Dermis blood vessel endothelial cell (primary cell): ENCODE measurements at regions not wholly inside any gene's neighbourhood (a gene's known extent, or its start where the extent isn't known, plus 50 kb on each side); places are given as distances from the start of the nearest gene placed in this dataset.
"Not testable (repeated sequence)": the region's sequence is repeated elsewhere in the genome, so short reads cannot be mapped to it uniquely, and the experiment has no call there.

Source experiments
- DNase-seq: peaks from one replicate; pipeline ENCODE4 v3.0.0; 2010

DNA sequence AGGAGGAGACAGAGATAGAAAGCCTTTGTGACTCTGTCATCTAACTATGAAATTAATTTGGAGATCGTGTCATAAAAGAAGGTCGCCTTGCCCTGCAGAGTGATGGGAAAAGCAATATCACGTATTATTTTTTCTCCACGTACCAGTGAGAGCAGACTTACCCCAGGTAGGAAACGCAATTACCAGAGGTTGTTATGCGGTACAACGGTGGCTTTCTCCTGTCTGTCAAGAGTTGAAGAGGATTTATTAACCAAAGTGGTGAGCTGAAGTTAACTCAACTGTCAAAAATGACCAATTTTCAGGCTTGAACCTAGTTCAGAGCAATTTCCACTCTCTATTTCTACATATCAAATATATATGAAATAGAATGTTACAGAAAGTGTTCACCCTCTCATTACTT is 282.6 kb upstream of the PFKP start:
- no peak for DNase-seq

- no peak for DNase-seq
Observed at GRCh38 chr10:2782950-2783349, 284.4 kb upstream of the PFKP start.

DNA sequence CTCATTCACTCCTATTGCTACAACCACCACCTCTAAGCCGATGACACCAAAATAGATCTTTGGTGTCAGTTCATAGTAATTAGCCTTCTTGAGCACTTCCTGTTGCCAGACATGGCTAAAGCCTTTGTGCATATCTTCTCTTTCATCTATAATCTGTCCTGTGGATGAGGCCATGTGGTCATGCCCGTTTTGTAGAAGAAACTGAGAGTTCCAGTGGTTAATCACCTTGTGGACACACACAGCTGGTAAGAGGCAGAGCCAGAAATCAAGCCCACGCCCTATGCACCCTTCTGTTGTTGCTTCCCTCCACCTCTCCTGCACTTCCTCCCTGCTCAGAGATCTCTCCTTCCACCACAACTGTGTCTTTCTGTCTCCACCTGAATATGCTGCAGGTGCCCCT is 285.1 kb upstream of the PFKP start:
- DNase-seq = no peak

- DNase-seq = no peak
Observed at GRCh38 chr10:2777666-2778355, 289.5 kb upstream of the PFKP start.

DNA sequence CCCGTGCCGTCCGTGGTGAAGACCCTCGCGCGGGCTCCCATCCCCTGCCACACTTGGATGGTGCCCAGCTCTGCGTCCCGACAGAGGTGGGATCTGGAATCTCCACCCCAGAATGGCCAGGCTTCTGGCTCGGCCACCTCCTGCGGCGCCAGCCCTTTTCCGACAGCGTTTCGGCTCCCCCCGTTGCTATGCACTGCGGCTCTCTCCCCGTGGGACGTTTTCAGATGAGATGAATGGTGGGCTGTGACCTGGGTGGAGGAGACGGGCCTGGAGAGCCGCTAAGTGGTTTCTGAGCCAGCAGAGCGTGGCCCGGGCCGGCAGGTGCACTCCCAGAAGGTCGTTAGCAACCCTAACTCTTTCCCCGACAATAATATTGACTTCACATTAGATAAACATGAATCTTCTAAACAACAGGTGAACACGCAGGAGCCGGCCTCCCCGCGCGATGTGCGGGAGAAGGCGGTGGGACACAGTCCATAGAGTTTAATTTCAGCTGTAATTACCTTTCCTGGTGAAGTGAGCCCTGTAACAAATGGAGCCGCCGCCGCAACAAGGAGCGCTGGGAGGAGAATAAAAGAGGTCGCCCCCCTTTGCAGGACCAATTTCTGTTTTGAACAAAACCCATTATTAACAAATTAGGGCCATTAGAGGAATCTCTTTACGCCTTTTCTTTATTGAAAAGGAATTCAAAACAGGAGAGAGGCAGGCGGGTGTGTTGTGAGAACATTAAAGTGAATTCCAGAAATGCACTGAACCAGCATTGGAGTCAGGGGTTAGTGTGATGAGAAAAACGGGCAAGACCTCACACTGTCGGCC is 294.3 kb upstream of the PFKP start:
- DNase-seq = no peak

DNA sequence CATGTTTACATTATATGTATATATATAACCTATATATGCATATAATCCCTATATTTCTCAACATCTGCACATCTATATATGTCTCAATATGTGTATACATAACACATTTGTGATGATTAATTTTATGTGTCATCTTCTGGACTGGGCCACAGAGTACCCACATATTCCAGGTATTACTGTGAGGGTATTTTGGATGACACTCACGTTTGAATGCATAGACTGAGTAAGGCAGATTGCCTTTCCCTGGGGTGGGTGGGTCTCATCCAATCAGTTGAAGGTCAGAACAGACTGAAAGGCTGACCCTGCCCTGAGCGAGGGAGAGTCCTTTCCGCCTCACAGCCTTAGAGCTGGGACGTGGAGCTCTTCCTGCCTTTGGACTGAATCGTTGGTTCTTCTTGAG is 295.2 kb upstream of the PFKP start:
- no peak for DNase-seq

DNA sequence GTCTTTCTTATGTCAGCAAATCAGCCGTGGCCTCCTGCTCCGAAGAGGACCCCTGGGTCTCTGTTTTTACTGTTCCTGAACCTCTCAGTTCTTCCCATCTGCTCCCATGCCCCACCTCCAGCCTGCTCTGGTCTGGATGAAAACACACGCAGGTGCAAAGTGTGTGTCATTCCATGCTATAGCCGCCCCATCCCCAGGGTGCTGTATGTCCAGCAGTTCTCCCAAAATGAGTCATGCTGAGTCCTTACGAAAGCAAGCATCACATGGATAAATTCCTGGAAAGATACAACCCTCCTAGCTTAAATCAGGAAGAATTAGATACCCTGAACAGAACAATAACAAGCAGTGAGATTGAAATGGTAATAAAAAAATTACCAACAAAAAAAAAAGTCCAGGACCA is 300.1 kb upstream of the PFKP start:
- not testable (repeated sequence) for DNase-seq

GRCh38 chr10:2761971-2762370 is 305.4 kb upstream of the PFKP start:
- DNase-seq = no peak

- no peak for DNase-seq
Observed at GRCh38 chr10:2761311-2761710, 306.0 kb upstream of the PFKP start.

DNA sequence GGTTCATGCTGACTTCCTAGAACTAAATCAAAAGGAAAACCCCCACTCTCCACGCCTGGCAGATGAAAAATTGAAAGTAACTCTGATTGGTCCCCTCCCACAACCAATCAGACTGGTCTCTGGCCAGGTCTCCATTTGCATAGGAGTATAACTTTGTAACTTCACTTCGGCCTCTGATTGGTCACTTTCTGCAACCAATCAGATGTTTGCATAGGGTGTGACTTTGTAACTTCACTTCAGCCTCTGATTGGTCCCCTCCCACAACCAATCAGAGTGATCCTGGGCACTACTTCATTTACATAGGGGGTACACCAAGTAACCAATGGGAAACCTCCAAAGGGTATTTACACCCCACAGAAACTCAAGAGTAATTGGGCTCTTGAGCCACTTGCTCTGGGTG is 306.6 kb upstream of the PFKP start:
- DNase-seq = no peak

DNA sequence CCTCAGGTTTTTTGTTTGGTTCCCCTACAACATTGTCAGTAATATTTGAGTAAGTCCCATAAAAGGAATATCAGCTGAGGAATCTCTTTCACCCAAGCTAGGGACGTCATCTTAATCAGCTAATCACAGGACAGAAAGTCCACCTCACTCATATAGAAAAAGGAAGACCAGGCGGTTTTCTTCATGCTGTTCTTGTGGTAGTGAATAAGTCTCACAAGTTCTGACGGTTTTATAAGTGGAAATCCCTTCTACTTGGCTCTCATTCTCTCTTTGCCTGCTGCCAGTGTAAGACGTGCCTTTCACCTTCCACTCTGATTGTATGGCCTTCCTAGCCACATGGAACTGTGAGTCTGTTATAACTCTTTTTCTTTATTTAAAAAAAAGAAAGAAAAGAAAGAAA is 308.1 kb upstream of the PFKP start:
- no peak for DNase-seq

DNA sequence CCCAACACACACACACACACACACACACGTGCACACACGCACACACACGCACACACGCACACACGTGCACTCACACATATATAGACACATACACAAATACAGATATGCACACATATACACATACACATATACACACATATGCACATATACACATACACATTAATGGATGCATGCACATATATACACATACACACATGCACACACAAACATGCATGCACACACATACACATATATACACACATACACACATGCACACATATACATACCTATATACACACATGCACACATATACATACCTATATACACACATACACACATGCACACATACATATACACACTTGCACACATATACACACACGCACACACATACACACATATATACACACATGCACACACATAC is 312.4 kb upstream of the PFKP start:
- DNase-seq = no peak

DNA sequence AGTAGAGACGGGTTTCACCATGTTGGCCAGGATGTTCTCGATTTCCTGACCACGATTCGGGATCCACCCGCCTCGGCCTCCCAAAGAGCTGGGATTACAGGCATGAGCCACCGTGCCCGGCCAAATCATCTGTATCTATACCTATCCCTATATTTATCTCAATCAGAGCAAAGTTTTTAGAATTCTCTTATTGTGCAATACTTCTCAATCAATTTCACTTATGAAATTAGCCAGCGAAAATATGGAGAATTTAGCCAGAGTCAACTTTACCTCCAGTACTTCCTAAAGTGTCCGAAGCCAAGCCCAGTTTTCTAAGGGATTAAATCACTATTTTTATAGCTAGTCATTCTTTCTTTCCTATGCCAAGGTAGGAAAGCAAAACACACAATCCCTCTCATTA is 319.1 kb upstream of the PFKP start:
- DNase-seq = no peak

DNA sequence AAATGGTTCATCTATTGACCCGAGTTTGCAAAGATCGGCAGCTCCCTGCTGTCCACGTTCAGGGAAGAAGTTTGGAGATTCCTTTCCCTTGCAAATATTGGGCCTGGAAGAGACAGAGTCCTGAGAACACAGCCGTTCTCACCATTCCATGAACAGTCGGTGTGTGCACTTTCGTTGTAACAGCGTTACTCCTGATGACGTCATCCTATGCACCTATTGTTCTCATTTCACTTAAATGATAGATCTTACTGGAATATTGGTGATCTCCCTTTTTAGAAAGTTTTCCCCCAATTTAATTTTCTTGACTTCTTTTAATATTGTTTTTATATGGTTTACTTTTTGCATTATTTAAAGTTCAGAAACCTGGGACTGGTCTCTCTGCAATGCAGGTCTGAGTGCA is 320.7 kb upstream of the PFKP start:
- DNase-seq = no peak

GRCh38 chr10:2745666-2746065 is 321.7 kb upstream of the PFKP start:
- DNase-seq = no peak

DNA sequence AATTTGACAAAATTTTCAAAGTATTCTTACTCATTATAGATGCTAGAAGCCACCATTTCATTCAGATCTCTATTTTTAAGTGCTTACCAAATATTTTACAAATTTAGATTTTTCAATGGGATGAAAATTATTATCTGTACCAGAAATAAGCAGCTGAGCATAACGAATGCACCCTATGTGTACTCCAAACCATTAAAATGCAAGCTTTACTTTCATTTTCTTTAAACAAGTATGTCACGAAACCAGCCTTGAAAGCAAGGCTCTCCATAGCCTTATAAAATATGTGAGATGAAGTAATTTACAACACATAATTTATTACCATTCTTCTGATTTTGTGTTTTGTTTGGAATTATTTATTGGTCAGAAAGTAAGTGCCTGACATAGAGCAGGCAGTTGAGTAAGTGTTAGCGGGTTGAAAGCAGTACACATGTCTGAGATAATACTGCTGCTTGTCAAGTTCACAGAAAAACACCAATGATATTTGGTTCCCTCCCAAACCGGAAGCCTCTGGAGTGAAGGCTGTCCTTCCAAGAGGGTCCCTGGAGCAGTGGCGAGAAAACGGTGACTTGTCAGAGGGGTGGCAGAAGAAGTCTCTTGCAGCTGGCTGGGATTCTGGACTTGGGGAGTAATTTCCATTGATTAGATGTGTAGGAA is 322.7 kb upstream of the PFKP start:
- DNase-seq = no peak

GRCh38 chr10:2734603-2735002 is 332.7 kb upstream of the PFKP start:
- no peak for DNase-seq

GRCh38 chr10:2733278-2733963 is 333.9 kb upstream of the PFKP start:
- DNase-seq = no peak

DNA sequence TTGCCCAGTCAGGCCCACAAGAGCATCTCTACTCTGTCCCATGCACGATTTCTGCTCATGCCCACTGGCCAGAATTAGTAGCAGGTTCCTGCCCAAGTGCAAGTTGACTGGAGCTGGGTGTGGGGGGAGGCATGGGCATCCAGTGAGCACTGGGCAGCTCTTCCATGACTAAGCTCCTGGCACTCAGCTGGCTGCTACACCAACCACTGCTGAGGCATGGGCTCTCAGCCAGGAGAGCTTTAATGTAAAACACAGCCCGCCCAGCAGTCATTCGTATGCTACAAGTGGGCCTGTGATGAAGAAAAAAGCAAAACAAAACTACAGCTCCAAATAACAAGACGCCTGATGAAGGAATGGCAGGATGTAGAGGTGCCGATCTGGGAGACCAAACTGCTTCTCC is 335.4 kb upstream of the PFKP start:
- DNase-seq = no peak

GRCh38 chr10:2729197-2729596 is 338.2 kb upstream of the PFKP start:
- no peak for DNase-seq

GRCh38 chr10:2728087-2728486 is 339.3 kb upstream of the PFKP start:
- no peak for DNase-seq

GRCh38 chr10:2716596-2716995 is 350.8 kb upstream of the PFKP start:
- DNase-seq = no peak

DNA sequence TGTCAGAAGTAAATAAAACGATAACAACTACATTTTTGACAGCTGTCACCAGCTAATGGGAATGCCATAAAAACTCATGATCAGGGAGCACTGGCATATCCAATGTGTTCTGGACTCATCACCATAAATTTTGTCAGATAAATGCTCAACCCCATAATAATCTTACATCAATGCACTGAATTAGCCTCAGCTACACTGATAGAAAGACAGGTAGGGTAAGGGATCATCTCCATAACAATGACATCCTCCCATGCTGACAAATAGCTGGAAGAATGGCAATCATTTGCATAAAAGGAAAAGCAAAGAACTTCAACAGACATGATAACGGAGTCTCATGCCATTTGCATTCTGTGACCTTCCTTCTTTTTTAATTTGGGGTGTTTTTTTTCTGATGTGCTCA is 352.8 kb upstream of the PFKP start:
- DNase-seq = no peak
